ENCODE measurements at regions not wholly inside any gene's neighbourhood (a gene's known extent, or its start where the extent isn't known, plus 50 kb on each side); places are given as distances from the start of the nearest gene placed in this dataset.
"Not testable (repeated sequence)": the region's sequence is repeated elsewhere in the genome, so short reads cannot be mapped to it uniquely, and the experiment has no call there.

- DNase-seq: no peak
Observed at GRCh38 chr1:185393815-185394214, 76.8 kb upstream of the IVNS1ABP start.

- DNase-seq: no peak
Observed at GRCh38 chr1:185393205-185393604, 76.2 kb upstream of the IVNS1ABP start.

GRCh38 chr1:185388815-185389214 is 71.8 kb upstream of the IVNS1ABP start:
- no peak for DNase-seq

- no peak for DNase-seq
Observed at GRCh38 chr1:185388346-185388745, 71.3 kb upstream of the IVNS1ABP start.

GRCh38 chr1:185385991-185386390 is 68.9 kb upstream of the IVNS1ABP start:
- DNase-seq: no peak

- not testable (repeated sequence) for DNase-seq
Observed at GRCh38 chr1:185383805-185384204, 66.8 kb upstream of the IVNS1ABP start.

- DNase-seq: no peak
Observed at GRCh38 chr1:185377831-185378230, 60.8 kb upstream of the IVNS1ABP start.

- no peak for DNase-seq
Observed at GRCh38 chr1:185376840-185377635, 60.0 kb upstream of the IVNS1ABP start.

- DNase-seq: no peak
Observed at GRCh38 chr1:185376288-185376687, 59.2 kb upstream of the IVNS1ABP start.

GRCh38 chr1:185375583-185375982 is 58.5 kb upstream of the IVNS1ABP start:
- DNase-seq: no peak

- DNase-seq: no peak
Observed at GRCh38 chr1:185373813-185374529, 56.9 kb upstream of the IVNS1ABP start.

GRCh38 chr1:185369786-185370185 is 52.7 kb upstream of the IVNS1ABP start:
- no peak for DNase-seq

- DNase-seq: no peak
Observed at GRCh38 chr1:185368913-185369491, 52.0 kb upstream of the IVNS1ABP start.

- no peak for DNase-seq
Observed at GRCh38 chr1:185368313-185368855, 51.3 kb upstream of the IVNS1ABP start.

- no peak for DNase-seq
Observed at GRCh38 chr1:185367218-185367617, 50.2 kb upstream of the IVNS1ABP start.
